ENCODE measurements at regions not wholly inside any gene's neighbourhood (a gene's known extent, or its start where the extent isn't known, plus 50 kb on each side); places are given as distances from the start of the nearest gene placed in this dataset.

DNA sequence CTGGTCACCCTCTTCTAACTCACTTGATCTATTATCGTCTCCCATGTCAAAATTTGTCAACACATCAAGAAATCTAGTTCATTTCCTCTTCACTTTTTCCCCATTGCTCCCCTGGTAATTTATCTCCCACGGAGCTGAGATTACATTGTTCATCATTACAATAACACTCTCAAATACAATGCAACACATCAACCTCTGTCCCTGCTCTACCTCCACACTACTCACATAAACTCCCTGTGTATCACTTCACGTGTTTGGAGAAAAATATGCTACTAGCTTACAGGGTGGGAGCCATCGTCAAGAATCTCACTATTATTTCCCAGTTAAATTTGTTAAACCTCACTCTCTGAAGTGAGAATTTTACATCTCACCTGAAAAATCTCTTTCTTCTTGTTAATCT lies 1006.4 kb downstream of the ARAP2 start:
- H3K4me3 ChIP-seq (ENCODE audit: low read length): no peak overlapping the region
- TF ChIP-seq, protein P1, sequence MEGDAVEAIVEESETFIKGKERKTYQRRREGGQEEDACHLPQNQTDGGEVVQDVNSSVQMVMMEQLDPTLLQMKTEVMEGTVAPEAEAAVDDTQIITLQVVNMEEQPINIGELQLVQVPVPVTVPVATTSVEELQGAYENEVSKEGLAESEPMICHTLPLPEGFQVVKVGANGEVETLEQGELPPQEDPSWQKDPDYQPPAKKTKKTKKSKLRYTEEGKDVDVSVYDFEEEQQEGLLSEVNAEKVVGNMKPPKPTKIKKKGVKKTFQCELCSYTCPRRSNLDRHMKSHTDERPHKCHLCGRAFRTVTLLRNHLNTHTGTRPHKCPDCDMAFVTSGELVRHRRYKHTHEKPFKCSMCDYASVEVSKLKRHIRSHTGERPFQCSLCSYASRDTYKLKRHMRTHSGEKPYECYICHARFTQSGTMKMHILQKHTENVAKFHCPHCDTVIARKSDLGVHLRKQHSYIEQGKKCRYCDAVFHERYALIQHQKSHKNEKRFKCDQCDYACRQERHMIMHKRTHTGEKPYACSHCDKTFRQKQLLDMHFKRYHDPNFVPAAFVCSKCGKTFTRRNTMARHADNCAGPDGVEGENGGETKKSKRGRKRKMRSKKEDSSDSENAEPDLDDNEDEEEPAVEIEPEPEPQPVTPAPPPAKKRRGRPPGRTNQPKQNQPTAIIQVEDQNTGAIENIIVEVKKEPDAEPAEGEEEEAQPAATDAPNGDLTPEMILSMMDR (conservative IDR thresholded peaks at IDR 0.05; ENCODE audit: low read length): no peak
- no peak for DNase-seq (ENCODE audit: low read depth)

DNA sequence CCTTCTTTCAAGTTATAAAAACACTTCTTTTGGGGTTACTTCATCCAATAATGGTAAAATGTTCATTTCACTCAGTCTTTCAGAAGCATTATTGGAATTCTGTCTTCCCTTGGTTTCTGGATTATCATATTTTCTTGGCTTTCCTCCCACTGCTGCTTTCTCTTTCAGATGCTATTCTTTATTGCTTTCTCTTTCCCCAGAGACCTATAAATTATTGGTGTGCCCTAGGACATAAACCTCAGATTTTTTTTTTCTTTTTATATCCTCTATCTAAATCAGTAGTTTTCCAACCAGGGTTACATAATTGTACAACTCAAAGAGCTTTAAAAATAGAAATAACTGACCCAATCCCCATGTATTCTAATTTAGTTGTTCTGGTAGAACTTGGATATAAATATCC lies 1005.5 kb downstream of the ARAP2 start:
- TF ChIP-seq, protein P1 (conservative IDR thresholded peaks at IDR 0.05; ENCODE audit: low read length): no peak
- no peak overlapping the region for H3K4me3 ChIP-seq (ENCODE audit: low read length)
- no peak for DNase-seq (ENCODE audit: low read depth)

DNA sequence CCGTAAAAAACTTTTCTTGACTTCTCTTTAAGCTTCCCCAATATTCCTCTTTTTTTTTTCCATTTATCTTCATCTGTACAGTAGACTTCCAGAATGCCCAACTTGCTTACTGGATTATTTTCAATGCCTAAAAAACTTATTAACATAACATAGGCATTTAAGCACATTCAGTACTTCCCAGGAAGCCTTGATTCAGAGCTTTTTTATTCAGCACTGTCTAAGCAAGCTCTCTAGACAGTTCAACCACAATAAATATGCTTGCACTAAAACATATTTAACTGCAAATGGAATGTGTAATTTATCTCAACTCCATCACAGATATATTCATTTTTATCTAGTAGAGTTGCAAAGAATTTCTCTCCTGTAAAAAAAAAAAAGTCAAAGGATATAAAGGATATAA lies 997.8 kb downstream of the ARAP2 start:
- DNase-seq (ENCODE audit: low read depth): no peak
- TF ChIP-seq, protein P1 (conservative IDR thresholded peaks at IDR 0.05; ENCODE audit: low read length): no peak
- no peak overlapping the region for H3K4me3 ChIP-seq (ENCODE audit: low read length)

DNA sequence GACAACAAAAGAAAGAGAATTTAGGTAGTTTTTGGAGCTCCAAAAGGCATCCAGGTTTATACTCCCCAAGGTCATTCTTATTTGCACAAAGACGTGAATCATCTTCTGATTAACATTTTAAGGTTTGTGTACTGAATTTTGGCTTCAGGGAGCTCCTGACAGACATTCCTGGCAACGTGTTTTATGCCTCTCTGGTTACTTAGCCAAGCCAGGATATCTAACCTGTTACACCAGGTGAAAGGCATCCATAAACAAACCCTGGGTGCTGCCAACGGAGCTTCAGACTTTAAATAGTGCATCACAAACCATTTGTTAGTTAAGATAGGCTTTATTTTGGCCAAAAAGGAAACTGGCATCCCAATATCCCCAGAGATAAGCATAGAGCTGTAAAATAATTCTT lies 997.3 kb downstream of the ARAP2 start:
- no peak overlapping the region for H3K4me3 ChIP-seq (ENCODE audit: low read length)
- DNase-seq (ENCODE audit: low read depth): no peak
- TF ChIP-seq, protein P1 (conservative IDR thresholded peaks at IDR 0.05; ENCODE audit: low read length): no peak

DNA sequence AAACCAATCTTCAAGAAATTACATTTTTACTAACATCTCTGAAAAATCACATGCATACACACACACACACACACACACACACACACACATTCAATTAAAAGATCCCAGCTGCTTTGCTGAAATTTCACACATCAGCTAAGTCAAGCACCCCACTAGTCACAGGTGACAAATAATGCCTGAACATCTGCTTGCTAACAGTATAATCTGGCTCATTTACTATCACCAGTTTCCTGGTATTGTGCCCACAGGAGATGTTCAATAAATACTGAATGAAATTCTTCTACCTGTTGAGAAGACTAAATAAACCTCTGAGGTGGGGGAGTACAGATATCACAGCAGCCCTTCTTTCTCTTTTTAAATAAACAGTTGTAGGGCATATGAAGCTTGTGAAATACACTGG lies 994.0 kb downstream of the ARAP2 start:
- TF ChIP-seq, protein P1 (conservative IDR thresholded peaks at IDR 0.05; ENCODE audit: low read length): no peak
- no peak overlapping the region for H3K4me3 ChIP-seq (ENCODE audit: low read length)
- DNase-seq (ENCODE audit: low read depth): no peak

DNA sequence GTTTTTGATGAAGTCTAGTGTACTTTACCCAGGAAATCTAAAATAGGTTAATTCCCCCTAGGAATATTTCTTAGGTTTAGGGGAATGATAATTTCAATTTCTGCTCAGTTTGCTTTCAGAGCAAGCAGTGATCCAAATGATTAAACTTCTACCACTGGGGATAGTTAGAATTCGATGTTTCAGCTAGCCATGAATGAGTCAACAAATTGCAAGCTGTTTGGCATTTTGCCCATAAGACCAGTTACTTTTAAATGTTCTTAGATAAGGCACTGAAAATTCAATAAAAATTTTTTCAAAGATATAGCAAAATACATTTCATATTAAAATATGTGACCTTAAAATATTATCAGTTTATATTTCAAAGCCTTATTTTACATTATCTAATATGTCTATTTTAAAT lies 993.6 kb downstream of the ARAP2 start:
- DNase-seq (ENCODE audit: low read depth): no peak
- no peak overlapping the region for H3K4me3 ChIP-seq (ENCODE audit: low read length)

DNA sequence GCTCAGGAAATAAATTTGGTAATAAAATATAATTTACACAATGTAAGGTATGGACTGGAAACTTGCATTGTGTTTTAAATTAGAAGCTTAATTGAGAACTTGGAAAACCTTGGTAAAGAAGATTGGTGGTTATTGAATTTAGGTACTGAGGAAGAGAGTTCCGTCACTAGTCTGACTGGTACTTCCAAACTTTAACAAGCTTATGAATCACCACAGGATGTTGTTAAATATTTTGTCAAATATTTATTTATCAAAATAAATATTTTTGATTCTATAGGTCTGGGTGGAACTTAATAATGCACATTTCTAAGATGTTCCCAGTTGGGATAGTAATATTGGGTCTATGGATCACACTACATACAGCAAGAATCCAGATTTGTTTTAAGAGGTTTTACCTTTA lies 992.2 kb downstream of the ARAP2 start:
- TF ChIP-seq, protein P1 (conservative IDR thresholded peaks at IDR 0.05; ENCODE audit: low read length): no peak
- no peak overlapping the region for H3K4me3 ChIP-seq (ENCODE audit: low read length)
- DNase-seq (ENCODE audit: low read depth): no peak

More for the DNA sequence above, 993.6 kb downstream of the ARAP2 start:
- TF ChIP-seq, protein P1 (conservative IDR thresholded peaks at IDR 0.05; ENCODE audit: low read length): no peak
